ENCODE measurements at regions not wholly inside any gene's neighbourhood (a gene's known extent, or its start where the extent isn't known, plus 50 kb on each side); places are given as distances from the start of the nearest gene placed in this dataset.
"Not testable (repeated sequence)": the region's sequence is repeated elsewhere in the genome, so short reads cannot be mapped to it uniquely, and the experiment has no call there.

GRCh38 chr11:41622707-41623359 lies 163.4 kb upstream of the LRRC4C start:
- Mint-ChIP-seq H3K27ac (no peak overlapping the region), H3K4me1 (no peaks in the 10 kb centered on the region), H3K4me3 (no peak overlapping the region), H3K9me3 (peaks cover 3% of the 10 kb centered on the region), H3K27me3 (no peaks in the 10 kb centered on the region), H3K36me3 (no peaks in the 10 kb centered on the region)
- ATAC-seq (ENCODE audit: low read depth) (no peak), DNase-seq (ENCODE audit: low spot score in 2 of 2) (no peak)

GRCh38 chr11:41659985-41660384 lies 200.5 kb upstream of the LRRC4C start:
- no peaks in the 10 kb centered on the region for H3K27me3 Mint-ChIP-seq
- peaks cover 3% of the 10 kb centered on the region for H3K9me3 Mint-ChIP-seq
- no peak overlapping the region for H3K27ac Mint-ChIP-seq
- H3K36me3 Mint-ChIP-seq = no peaks in the 10 kb centered on the region
- DNase-seq (ENCODE audit: low spot score in 2 of 2) (no peak), ATAC-seq (ENCODE audit: low read depth) (no peak)
- no peaks in the 10 kb centered on the region for H3K4me1 Mint-ChIP-seq
- no peak overlapping the region for H3K4me3 Mint-ChIP-seq

GRCh38 chr11:41660585-41660984 lies 201.1 kb upstream of the LRRC4C start:
- no peaks in the 10 kb centered on the region for H3K27me3 Mint-ChIP-seq
- DNase-seq (ENCODE audit: low spot score in 2 of 2) = no peak
- H3K27ac Mint-ChIP-seq = no peak overlapping the region
- H3K4me1 Mint-ChIP-seq = no peaks in the 10 kb centered on the region
- H3K36me3 Mint-ChIP-seq = no peaks in the 10 kb centered on the region
- H3K9me3 Mint-ChIP-seq = peaks cover 1% of the 10 kb centered on the region
- no peak overlapping the region for H3K4me3 Mint-ChIP-seq
- ATAC-seq (ENCODE audit: low read depth) = no peak

GRCh38 chr11:41665441-41666360 lies 206.2 kb upstream of the LRRC4C start:
- peaks cover 1% of the 10 kb centered on the region for H3K9me3 Mint-ChIP-seq
- no peak for ATAC-seq (ENCODE audit: low read depth)
- no peak for DNase-seq (ENCODE audit: low spot score in 2 of 2)

GRCh38 chr11:41666951-41667653 lies 207.7 kb upstream of the LRRC4C start:
- H3K4me1 Mint-ChIP-seq = no peaks in the 10 kb centered on the region
- H3K36me3 Mint-ChIP-seq = no peaks in the 10 kb centered on the region
- H3K9me3 Mint-ChIP-seq = peaks cover 1% of the 10 kb centered on the region
- H3K27me3 Mint-ChIP-seq = no peaks in the 10 kb centered on the region
- H3K4me3 Mint-ChIP-seq = no peak overlapping the region
- H3K27ac Mint-ChIP-seq = no peak overlapping the region
- ATAC-seq (ENCODE audit: low read depth) (no peak), DNase-seq (ENCODE audit: low spot score in 2 of 2) (no peak)

More at GRCh38 chr11:41665441-41666360, 206.2 kb upstream of the LRRC4C start:
- no peak overlapping the region for H3K27ac Mint-ChIP-seq
- H3K4me3 Mint-ChIP-seq = no peak overlapping the region
- no peaks in the 10 kb centered on the region for H3K4me1 Mint-ChIP-seq
- no peaks in the 10 kb centered on the region for H3K36me3 Mint-ChIP-seq
- no peaks in the 10 kb centered on the region for H3K27me3 Mint-ChIP-seq

- ATAC-seq (ENCODE audit: low read depth) (no peak), DNase-seq (ENCODE audit: low spot score in 2 of 2) (no peak)
- Mint-ChIP-seq H3K4me3 (no peak overlapping the region), H3K36me3 (no peaks in the 10 kb centered on the region), H3K27me3 (no peaks in the 10 kb centered on the region), H3K4me1 (no peaks in the 10 kb centered on the region), H3K27ac (no peak overlapping the region), H3K9me3 (peaks cover 5% of the 10 kb centered on the region)
Observed at GRCh38 chr11:41675205-41675604, 215.8 kb upstream of the LRRC4C start.

GRCh38 chr11:41713030-41713429 lies 253.6 kb upstream of the LRRC4C start:
- H3K4me1 Mint-ChIP-seq = no peaks in the 10 kb centered on the region
- no peak for ATAC-seq (ENCODE audit: low read depth)
- H3K9me3 Mint-ChIP-seq = no peaks in the 10 kb centered on the region
- DNase-seq (ENCODE audit: low spot score in 2 of 2) = no peak
- H3K4me3 Mint-ChIP-seq = no peak overlapping the region
- no peaks in the 10 kb centered on the region for H3K27me3 Mint-ChIP-seq
- H3K27ac Mint-ChIP-seq = no peak overlapping the region
- no peaks in the 10 kb centered on the region for H3K36me3 Mint-ChIP-seq

- Mint-ChIP-seq H3K9me3 (no peaks in the 10 kb centered on the region), H3K4me1 (no peaks in the 10 kb centered on the region), H3K4me3 (no peak overlapping the region), H3K27ac (no peak overlapping the region), H3K27me3 (no peaks in the 10 kb centered on the region), H3K36me3 (no peaks in the 10 kb centered on the region)
- ATAC-seq (ENCODE audit: low read depth) (no peak), DNase-seq (ENCODE audit: low spot score in 2 of 2) (no peak)
Observed at GRCh38 chr11:41714101-41714500, 254.6 kb upstream of the LRRC4C start.

- no peak for DNase-seq (ENCODE audit: low spot score in 2 of 2)
- Mint-ChIP-seq H3K36me3 (no peaks in the 10 kb centered on the region), H3K27me3 (no peaks in the 10 kb centered on the region), H3K27ac (no peak overlapping the region), H3K4me3 (no peak overlapping the region), H3K4me1 (no peaks in the 10 kb centered on the region), H3K9me3 (peaks cover 3% of the 10 kb centered on the region)
- no peak for ATAC-seq (ENCODE audit: low read depth)
Observed at GRCh38 chr11:41716862-41717261, 257.4 kb upstream of the LRRC4C start.

GRCh38 chr11:41720761-41721160 lies 261.3 kb upstream of the LRRC4C start:
- no peak overlapping the region for H3K4me3 Mint-ChIP-seq

GRCh38 chr11:41728161-41728560 lies 268.7 kb upstream of the LRRC4C start:
- H3K4me3 Mint-ChIP-seq; H3K27ac Mint-ChIP-seq; H3K9me3 Mint-ChIP-seq; DNase-seq (ENCODE audit: low spot score in 2 of 2); H3K36me3 Mint-ChIP-seq; H3K4me1 Mint-ChIP-seq; H3K27me3 Mint-ChIP-seq; ATAC-seq (ENCODE audit: low read depth): not testable (repeated sequence)

More at GRCh38 chr11:41720761-41721160, 261.3 kb upstream of the LRRC4C start:
- no peaks in the 10 kb centered on the region for H3K36me3 Mint-ChIP-seq
- H3K27ac Mint-ChIP-seq = no peak overlapping the region
- no peaks in the 10 kb centered on the region for H3K27me3 Mint-ChIP-seq
- no peak for ATAC-seq (ENCODE audit: low read depth)
- peaks cover 7% of the 10 kb centered on the region for H3K9me3 Mint-ChIP-seq
- no peak for DNase-seq (ENCODE audit: low spot score in 2 of 2)
- no peaks in the 10 kb centered on the region for H3K4me1 Mint-ChIP-seq

GRCh38 chr11:41775296-41775695 lies 315.8 kb upstream of the LRRC4C start:
- H3K9me3 Mint-ChIP-seq = peaks cover 7% of the 10 kb centered on the region
- ATAC-seq (ENCODE audit: low read depth) = no peak
- no peak overlapping the region for H3K4me3 Mint-ChIP-seq
- H3K27me3 Mint-ChIP-seq = no peaks in the 10 kb centered on the region
- H3K36me3 Mint-ChIP-seq = no peaks in the 10 kb centered on the region
- DNase-seq (ENCODE audit: low spot score in 2 of 2) = no peak
- H3K27ac Mint-ChIP-seq = no peak overlapping the region
- H3K4me1 Mint-ChIP-seq = no peaks in the 10 kb centered on the region

GRCh38 chr11:41779401-41779960 lies 320.0 kb upstream of the LRRC4C start:
- H3K36me3 Mint-ChIP-seq = no peaks in the 10 kb centered on the region
- no peaks in the 10 kb centered on the region for H3K27me3 Mint-ChIP-seq
- ATAC-seq (ENCODE audit: low read depth) = no peak
- H3K27ac Mint-ChIP-seq = no peak overlapping the region
- DNase-seq (ENCODE audit: low spot score in 2 of 2) = no peak
- H3K4me3 Mint-ChIP-seq = no peak overlapping the region
- H3K9me3 Mint-ChIP-seq = peaks cover 9% of the 10 kb centered on the region
- no peaks in the 10 kb centered on the region for H3K4me1 Mint-ChIP-seq

- Mint-ChIP-seq H3K4me3 (no peak overlapping the region), H3K9me3 (peaks cover 6% of the 10 kb centered on the region), H3K36me3 (no peaks in the 10 kb centered on the region), H3K4me1 (no peaks in the 10 kb centered on the region), H3K27ac (no peak overlapping the region), H3K27me3 (no peaks in the 10 kb centered on the region)
- ATAC-seq (ENCODE audit: low read depth) (no peak), DNase-seq (ENCODE audit: low spot score in 2 of 2) (no peak)
Observed at GRCh38 chr11:41781441-41781840, 322.0 kb upstream of the LRRC4C start.

Data from memory B cell (primary cell).